Smooth muscle cell (in vitro differentiated cells): ENCODE measurements at regions not wholly inside any gene's neighbourhood (a gene's known extent, or its start where the extent isn't known, plus 50 kb on each side); places are given as distances from the start of the nearest gene placed in this dataset.

ENCODE experiments used
- DNase-seq: peaks from one replicate; lab custom pipeline; 2025; ENCODE audit not compliant: unreplicated experiment; lab: John Stamatoyannopoulos, UW
- H2AFZ ChIP-seq: fragments of 200-600 bp; sonication (generic); 2 replicates; pipeline ENCODE4 v1.6.0; 2016; ENCODE audit warnings: antibody characterized with exemption, low read depth, mild to moderate bottlenecking
- H3F3A ChIP-seq: fragments of 200-600 bp; sonication (generic); 2 replicates; pipeline ENCODE4 v1.6.0; 2017; ENCODE audit warnings: antibody characterized with exemption, low read depth
- H3K27ac ChIP-seq: fragments of 200-600 bp; sonication (generic); 2 replicates; pipeline ENCODE4 v1.5.1; 2016; ENCODE audit warnings: low read depth, mild to moderate bottlenecking
- H3K27me3 ChIP-seq: fragments of 200-600 bp; sonication (generic); 2 replicates; pipeline ENCODE4 v1.6.1; 2016; ENCODE audit warnings: low read depth, mild to moderate bottlenecking
- H3K36me3 ChIP-seq: fragments of 200-600 bp; sonication (generic); 2 replicates; pipeline ENCODE4 v1.5.1; 2016; ENCODE audit warnings: low read depth
- H3K4me1 ChIP-seq: fragments of 200-600 bp; sonication (generic); 2 replicates; pipeline ENCODE4 v1.5.1; 2016; ENCODE audit warnings: low read depth
- H3K4me2 ChIP-seq: fragments of 200-600 bp; sonication (generic); 2 replicates; pipeline ENCODE4 v1.6.0; 2016; ENCODE audit warnings: mild to moderate bottlenecking
- H3K4me3 ChIP-seq: fragments of 200-600 bp; sonication (generic); 2 replicates; pipeline ENCODE4 v1.5.1; 2016; ENCODE audit warnings: mild to moderate bottlenecking
- H3K79me2 ChIP-seq: fragments of 200-600 bp; sonication (generic); 2 replicates; pipeline ENCODE4 v1.6.0; 2016; ENCODE audit warnings: low read depth, mild to moderate bottlenecking
- H3K9ac ChIP-seq: fragments of 200-600 bp; sonication (generic); 2 replicates; pipeline ENCODE4 v1.6.0; 2016; ENCODE audit warnings: low read depth
- H3K9me3 ChIP-seq: fragments of 200-600 bp; sonication (generic); replicated peaks from 2 replicates; pipeline ENCODE4 v1.5.1; 2016; ENCODE audit warnings: low read depth
- H4K20me1 ChIP-seq: fragments of 200-600 bp; sonication (generic); 2 replicates; pipeline ENCODE4 v1.6.0; 2016; ENCODE audit warnings: low read depth
- CTCF ChIP-seq: fragments of 200-600 bp; sonication (generic); IDR thresholded peaks from 2 replicates; pipeline ENCODE4 v1.5.1; 2017; ENCODE audit warnings: borderline replicate concordance, mild to moderate bottlenecking, antibody characterized with exemption; ENCODE audit not compliant: insufficient read depth, poor library complexity, severe bottlenecking
- WGBS: methylation state at CpG from one replicate; pipeline ENCODE4 v1.1.7; 2016; ENCODE audit warnings: low lambda C conversion rate; 5-methylcytosine and 5-hydroxymethylcytosine counted together

DNA sequence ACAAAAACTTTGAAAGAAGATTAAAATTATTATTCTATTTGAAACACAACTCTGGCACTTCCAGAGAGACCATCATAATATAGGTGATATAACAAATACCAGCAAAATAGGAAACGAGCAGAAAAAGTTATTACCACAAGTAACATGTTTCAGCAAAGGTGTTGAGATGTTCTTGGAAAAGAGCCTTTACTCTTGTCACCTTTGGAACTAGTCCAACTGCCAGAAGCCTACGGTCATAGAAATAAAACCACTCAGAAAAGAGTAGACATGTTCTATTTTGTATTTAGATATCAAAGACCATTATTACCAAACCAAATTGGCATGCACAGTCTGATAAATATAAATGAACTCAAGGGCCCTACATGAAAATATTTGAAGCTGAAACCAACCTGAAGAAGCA, 145.0 kb upstream of the DMAC1 start:
- DNase-seq = no peak
- no peak overlapping the region for H3K4me2 ChIP-seq
- WGBS = 89% methylated on average over 2 of the region's 2 CpGs

DNA sequence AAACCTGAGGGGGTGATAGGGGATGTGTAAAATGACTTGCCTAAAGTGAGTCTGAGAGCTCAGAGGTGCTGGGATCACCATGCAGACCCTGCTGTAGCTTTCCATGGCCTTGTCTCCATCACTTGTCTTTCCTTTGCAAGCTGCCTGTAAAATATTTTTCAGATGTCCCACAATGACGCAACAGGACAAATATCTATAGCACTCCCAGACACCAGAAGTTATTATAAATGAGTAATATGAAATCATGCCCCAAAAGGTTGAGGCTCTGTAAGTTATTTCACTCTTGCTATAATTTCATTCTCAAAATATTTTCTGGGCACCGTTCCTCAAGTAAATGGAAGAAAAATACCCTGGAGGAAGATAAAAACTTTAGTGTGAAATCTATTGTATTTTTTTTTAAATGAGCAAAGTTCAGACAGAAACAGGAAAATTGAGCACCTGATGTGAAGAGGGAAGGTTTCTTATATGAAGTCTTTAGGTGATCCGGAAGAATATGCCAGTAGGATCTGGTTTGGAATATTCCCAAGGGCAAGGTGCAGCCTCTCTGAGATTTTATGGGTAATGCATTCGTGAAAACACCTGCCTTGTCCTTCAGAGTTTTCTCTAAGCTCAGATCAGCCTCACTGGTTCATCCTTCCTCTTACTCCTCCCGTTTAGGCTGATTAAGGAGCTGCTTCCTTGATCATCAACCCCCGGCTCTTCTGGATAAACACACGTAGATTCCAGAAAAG, 138.3 kb upstream of the DMAC1 start:
- H3K9me3 ChIP-seq = peaks cover 6% of the 10 kb centered on the region
- H3K4me2 ChIP-seq = no peak overlapping the region
- WGBS = 90% methylated on average over 7 of the region's 7 CpGs
- DNase-seq = no peak
- no peak overlapping the region for H3K9ac ChIP-seq
- H3K4me1 ChIP-seq = no peaks in the 10 kb centered on the region
- H3F3A ChIP-seq = no peaks in the 10 kb centered on the region
- no peak overlapping the region for H2AFZ ChIP-seq
- H3K27ac ChIP-seq = no peak overlapping the region
- H4K20me1 ChIP-seq = no peaks in the 10 kb centered on the region
- no peaks in the 10 kb centered on the region for H3K79me2 ChIP-seq
- no peak overlapping the region for H3K4me3 ChIP-seq
- no peak for TF ChIP-seq CTCF
- no peaks in the 10 kb centered on the region for H3K27me3 ChIP-seq
- no peaks in the 10 kb centered on the region for H3K36me3 ChIP-seq

More for the DNA sequence above, 145.0 kb upstream of the DMAC1 start:
- no peak overlapping the region for H3K27ac ChIP-seq
- no peak overlapping the region for H3K9ac ChIP-seq
- no peaks in the 10 kb centered on the region for H3K4me1 ChIP-seq
- H3K27me3 ChIP-seq = no peaks in the 10 kb centered on the region
- H3K4me3 ChIP-seq = no peak overlapping the region
- H3K36me3 ChIP-seq = no peaks in the 10 kb centered on the region
- no peaks in the 10 kb centered on the region for H4K20me1 ChIP-seq
- no peak overlapping the region for H2AFZ ChIP-seq
- no peaks in the 10 kb centered on the region for H3F3A ChIP-seq
- no peak for TF ChIP-seq CTCF
- H3K9me3 ChIP-seq = peaks cover under 1% of the 10 kb centered on the region
- H3K79me2 ChIP-seq = no peaks in the 10 kb centered on the region

DNA sequence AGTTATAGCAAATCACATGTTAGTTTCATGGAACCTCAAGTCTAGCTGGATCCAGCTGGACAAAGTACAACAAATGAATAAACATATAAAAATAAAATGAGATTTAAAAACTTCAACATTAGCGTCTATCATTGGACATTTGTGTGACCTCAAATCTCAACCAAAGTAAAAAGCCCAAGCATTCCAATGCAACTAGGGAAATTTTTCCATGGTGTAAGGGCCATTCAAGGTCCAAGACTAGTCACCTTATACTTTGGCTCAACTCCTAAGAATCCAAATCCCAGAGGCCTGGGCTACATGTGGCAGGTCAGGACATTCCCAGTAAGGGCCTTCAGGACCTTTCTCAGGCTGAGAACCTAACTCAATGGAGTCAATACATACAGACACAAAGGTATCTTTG, 137.4 kb upstream of the DMAC1 start:
- no peak for TF ChIP-seq CTCF
- WGBS = 100% methylated on average over 1 of the region's 1 CpG
- peaks cover 6% of the 10 kb centered on the region for H3K9me3 ChIP-seq

GRCh38 chr9:7936163-7936562, 136.6 kb upstream of the DMAC1 start:
- H3K4me1 ChIP-seq = no peaks in the 10 kb centered on the region
- H4K20me1 ChIP-seq = no peaks in the 10 kb centered on the region
- no peaks in the 10 kb centered on the region for H3K27me3 ChIP-seq
- peak overlapping the region; percentile 72 for H3K4me2 ChIP-seq
- no peak overlapping the region for H3K9ac ChIP-seq
- H2AFZ ChIP-seq = peak overlapping the region; percentile 11
- DNase-seq = no peak
- H3K9me3 ChIP-seq = peaks cover 6% of the 10 kb centered on the region
- no peaks in the 10 kb centered on the region for H3F3A ChIP-seq
- no peaks in the 10 kb centered on the region for H3K79me2 ChIP-seq
- no peak overlapping the region for H3K4me3 ChIP-seq
- TF ChIP-seq CTCF = no peak
- no peaks in the 10 kb centered on the region for H3K36me3 ChIP-seq
- WGBS = 55% methylated on average over 4 of the region's 4 CpGs
- H3K27ac ChIP-seq = peak overlapping the region; percentile 53

More for the DNA sequence above, 137.4 kb upstream of the DMAC1 start:
- DNase-seq = no peak
- no peaks in the 10 kb centered on the region for H4K20me1 ChIP-seq
- H3F3A ChIP-seq = no peaks in the 10 kb centered on the region
- H2AFZ ChIP-seq = no peak overlapping the region
- H3K27ac ChIP-seq = no peak overlapping the region
- no peaks in the 10 kb centered on the region for H3K79me2 ChIP-seq
- H3K36me3 ChIP-seq = no peaks in the 10 kb centered on the region
- H3K27me3 ChIP-seq = no peaks in the 10 kb centered on the region
- no peak overlapping the region for H3K4me2 ChIP-seq
- H3K4me1 ChIP-seq = no peaks in the 10 kb centered on the region
- no peak overlapping the region for H3K9ac ChIP-seq
- H3K4me3 ChIP-seq = no peak overlapping the region
